Upper lobe of right lung (tissue), 1 donor: ENCODE measurements at regions not wholly inside any gene's neighbourhood (a gene's known extent, or its start where the extent isn't known, plus 50 kb on each side); places are given as distances from the start of the nearest gene placed in this dataset.

Source experiments
- ATAC-seq: fragments of 200-7000 bp; cut with Tn5 transposase; one replicate; pipeline ENCODE4 v1.9.1; 2020; ENCODE audit warnings: mild to moderate bottlenecking, moderate library complexity
- DNase-seq: peaks from one replicate; pipeline ENCODE4 v3.0.0-alpha.2; 2020
- H3K27ac ChIP-seq: fragments of 200-600 bp; one replicate; pipeline ENCODE4 v1.8.0; 2022
- H3K27me3 ChIP-seq: fragments of 200-600 bp; one replicate; pipeline ENCODE4 v1.8.0; 2022; ENCODE audit warnings: mild to moderate bottlenecking
- H3K36me3 ChIP-seq: fragments of 200-600 bp; one replicate; pipeline ENCODE4 v1.8.0; 2022
- H3K4me1 ChIP-seq: fragments of 200-600 bp; one replicate; pipeline ENCODE4 v1.8.0; 2022
- H3K4me3 ChIP-seq: fragments of 200-600 bp; one replicate; pipeline ENCODE4 v1.8.0; 2022; ENCODE audit warnings: mild to moderate bottlenecking
- H3K9me3 ChIP-seq: fragments of 200-600 bp; one replicate; pipeline ENCODE4 v1.8.0; 2022
- CTCF ChIP-seq: fragments of 200-600 bp; IDR thresholded peaks from one replicate; pipeline ENCODE4 v1.8.0; 2022; ENCODE audit warnings: antibody characterized with exemption
- intact Hi-C: fragments of 100-400 bp; cut with DNase I; formaldehyde crosslinking; loops from one replicate; pipeline ENCODE4 v1.11.0; 2022
- donor health status: DM: no; HTN: yes; CAD: no; lungs with severe emphysema.

- no peaks in the 10 kb centered on the region for H3K27me3 ChIP-seq
- DNase-seq (peak; percentile 86), ATAC-seq (peak; percentile 55)
- peak overlapping the region; percentile 44 for H3K27ac ChIP-seq
- intact Hi-C loops, result no loop called here
- no peaks in the 10 kb centered on the region for H3K36me3 ChIP-seq
- H3K4me1 ChIP-seq, result peaks cover 31% of the 10 kb centered on the region
- H3K9me3 ChIP-seq, result no peaks in the 10 kb centered on the region
- TF ChIP-seq CTCF, result no peak
- H3K4me3 ChIP-seq, result peak overlapping the region; percentile 8
These were observed 156.0 kb downstream of the CEBPB start for GRCh38 chr20:50346374-50347283.

- H3K4me3 ChIP-seq, result no peak overlapping the region
- intact Hi-C loops, result no loop called here
- no peak for TF ChIP-seq CTCF
- no peaks in the 10 kb centered on the region for H3K9me3 ChIP-seq
- H3K27ac ChIP-seq, result peak overlapping the region; percentile 44
- no peaks in the 10 kb centered on the region for H3K36me3 ChIP-seq
- H3K4me1 ChIP-seq, result peaks cover 31% of the 10 kb centered on the region
- ATAC-seq (no peak), DNase-seq (no peak)
- no peaks in the 10 kb centered on the region for H3K27me3 ChIP-seq
These were observed 156.8 kb downstream of the CEBPB start for GRCh38 chr20:50347284-50348063.

GRCh38 chr20:50348096-50348495, 157.5 kb downstream of the CEBPB start:
- DNase-seq, result no peak
- H3K4me3 ChIP-seq, result no peak overlapping the region
- H3K4me1 ChIP-seq, result peaks cover 31% of the 10 kb centered on the region
- intact Hi-C loops, result no loop called here
- no peaks in the 10 kb centered on the region for H3K9me3 ChIP-seq
- peak overlapping the region; percentile 47 for H3K27ac ChIP-seq
- peak; percentile 49 for ATAC-seq
- no peaks in the 10 kb centered on the region for H3K27me3 ChIP-seq
- H3K36me3 ChIP-seq, result no peaks in the 10 kb centered on the region
- no peak for TF ChIP-seq CTCF

- DNase-seq, result no peak
- ATAC-seq, result no peak
- Histone ChIP-seq H3K4me3 (no peak overlapping the region), H3K27ac (no peak overlapping the region), H3K27me3 (no peaks in the 10 kb centered on the region), H3K36me3 (no peaks in the 10 kb centered on the region), H3K9me3 (no peaks in the 10 kb centered on the region), H3K4me1 (peaks cover 27% of the 10 kb centered on the region)
- intact Hi-C loops, result no loop called here
- TF ChIP-seq CTCF, result no peak
These were observed 159.5 kb upstream of the PTPN1 start for GRCh38 chr20:50350510-50351249.

- TF ChIP-seq CTCF, result no peak
- Histone ChIP-seq H3K4me3 (no peak overlapping the region), H3K27me3 (no peaks in the 10 kb centered on the region)
These were observed 158.6 kb upstream of the PTPN1 start for GRCh38 chr20:50351541-50351940.

More at GRCh38 chr20:50351541-50351940, 158.6 kb upstream of the PTPN1 start:
- Histone ChIP-seq H3K36me3 (no peaks in the 10 kb centered on the region), H3K27ac (no peak overlapping the region), H3K4me1 (peaks cover 19% of the 10 kb centered on the region), H3K9me3 (no peaks in the 10 kb centered on the region)
- ATAC-seq, result no peak
- DNase-seq, result no peak
- intact Hi-C loops, result no loop called here
